ENCODE measurements at regions not wholly inside any gene's neighbourhood (a gene's known extent, or its start where the extent isn't known, plus 50 kb on each side); places are given as distances from the start of the nearest gene placed in this dataset.
"Not testable (repeated sequence)": the region's sequence is repeated elsewhere in the genome, so short reads cannot be mapped to it uniquely, and the experiment has no call there.

GRCh38 chr22:22296047-22296446 is 51.5 kb downstream of the VPREB1 start:
- TF ChIP-seq USF2 (IDR thresholded peaks at IDR 0.05; ENCODE audit: low read length); POLR2A (IDR thresholded peaks at IDR 0.05; ENCODE audit: control extremely low read depth in 1 of 2, low read depth in 2 of 2, low read length in 2 of 2); BCL11A (IDR thresholded peaks at IDR 0.05; ENCODE audit: low read depth in 2 of 2, low read length in 2 of 2); POLR2AphosphoS5 (IDR thresholded peaks at IDR 0.05; ENCODE audit: low read depth, low read length): not testable (repeated sequence)

Data from H1 (cell line).